Activated naive CD8-positive, alpha-beta T cell treated with anti-CD3 and anti-CD28 coated beads for 36 hours (primary cell): ENCODE measurements at regions not wholly inside any gene's neighbourhood (a gene's known extent, or its start where the extent isn't known, plus 50 kb on each side); places are given as distances from the start of the nearest gene placed in this dataset.

Experiments
- DNase-seq: peaks from one replicate; pipeline ENCODE4 v3.0.0; 2021
- H3K27ac Mint-ChIP-seq: one replicate; pipeline ENCODE4 v1.8.0; 2022; ENCODE audit warnings: mild to moderate bottlenecking, moderate library complexity, mixed read lengths
- H3K27me3 Mint-ChIP-seq: one replicate; pipeline ENCODE4 v1.8.0; 2022; ENCODE audit warnings: mild to moderate bottlenecking, mixed read lengths
- H3K36me3 Mint-ChIP-seq: one replicate; pipeline ENCODE4 v1.8.0; 2021; ENCODE audit warnings: mild to moderate bottlenecking, mixed read lengths
- H3K4me1 Mint-ChIP-seq: one replicate; pipeline ENCODE4 v1.8.0; 2021; ENCODE audit warnings: mixed read lengths
- H3K4me3 Mint-ChIP-seq: one replicate; pipeline ENCODE4 v1.8.0; 2022; ENCODE audit warnings: mild to moderate bottlenecking, moderate library complexity, mixed read lengths
- H3K9me3 Mint-ChIP-seq: one replicate; pipeline ENCODE4 v1.8.0; 2022; ENCODE audit warnings: mixed read lengths

- H3K36me3 Mint-ChIP-seq, result peaks cover 8% of the 10 kb centered on the region
- peaks cover 57% of the 10 kb centered on the region for H3K4me1 Mint-ChIP-seq
Measured at GRCh38 chr7:361680-362401, 71.9 kb downstream of the FOXL3 start.

GRCh38 chr7:362402-363096 lies 72.6 kb downstream of the FOXL3 start:
- Mint-ChIP-seq H3K27ac (peak overlapping the region; percentile 89), H3K9me3 (peaks cover 7% of the 10 kb centered on the region), H3K27me3 (no peaks in the 10 kb centered on the region), H3K4me3 (peak overlapping the region; percentile 74), H3K4me1 (peaks cover 61% of the 10 kb centered on the region), H3K36me3 (peaks cover 8% of the 10 kb centered on the region)
- DNase-seq, result peak; percentile 57

More at GRCh38 chr7:361680-362401, 71.9 kb downstream of the FOXL3 start:
- Mint-ChIP-seq H3K9me3 (peaks cover 7% of the 10 kb centered on the region), H3K27ac (peak overlapping the region; percentile 89), H3K4me3 (peak overlapping the region; percentile 74), H3K27me3 (no peaks in the 10 kb centered on the region)
- no peak for DNase-seq

GRCh38 chr7:363626-364025 lies 73.7 kb downstream of the FOXL3 start:
- peaks cover 5% of the 10 kb centered on the region for H3K9me3 Mint-ChIP-seq
- H3K4me1 Mint-ChIP-seq, result peaks cover 61% of the 10 kb centered on the region
- H3K27ac Mint-ChIP-seq, result peak overlapping the region; percentile 89
- H3K27me3 Mint-ChIP-seq, result no peaks in the 10 kb centered on the region
- H3K4me3 Mint-ChIP-seq, result no peak overlapping the region
- peaks cover 8% of the 10 kb centered on the region for H3K36me3 Mint-ChIP-seq
- no peak for DNase-seq

- H3K27me3 Mint-ChIP-seq, result no peaks in the 10 kb centered on the region
- H3K9me3 Mint-ChIP-seq, result peaks cover 2% of the 10 kb centered on the region
- H3K27ac Mint-ChIP-seq, result peak overlapping the region; percentile 50
- no peak for DNase-seq
- no peak overlapping the region for H3K4me3 Mint-ChIP-seq
- peaks cover 61% of the 10 kb centered on the region for H3K4me1 Mint-ChIP-seq
- peaks cover 7% of the 10 kb centered on the region for H3K36me3 Mint-ChIP-seq
Measured at GRCh38 chr7:364536-364935, 74.6 kb downstream of the FOXL3 start.

- DNase-seq, result no peak
- Mint-ChIP-seq H3K4me3 (peak overlapping the region; percentile 55), H3K27me3 (no peaks in the 10 kb centered on the region), H3K36me3 (peaks cover 7% of the 10 kb centered on the region), H3K9me3 (peaks cover 2% of the 10 kb centered on the region), H3K27ac (no peak overlapping the region), H3K4me1 (peaks cover 53% of the 10 kb centered on the region)
Measured at GRCh38 chr7:365593-365992, 75.6 kb downstream of the FOXL3 start.

GRCh38 chr7:366161-366803 lies 76.3 kb downstream of the FOXL3 start:
- DNase-seq, result no peak
- Mint-ChIP-seq H3K4me1 (peaks cover 49% of the 10 kb centered on the region), H3K4me3 (peak overlapping the region; percentile 55), H3K9me3 (peaks cover 2% of the 10 kb centered on the region), H3K27ac (peak overlapping the region; percentile 18), H3K36me3 (peaks cover 7% of the 10 kb centered on the region), H3K27me3 (no peaks in the 10 kb centered on the region)

- H3K36me3 Mint-ChIP-seq, result peaks cover 4% of the 10 kb centered on the region
- peaks cover 41% of the 10 kb centered on the region for H3K4me1 Mint-ChIP-seq
- no peak overlapping the region for H3K4me3 Mint-ChIP-seq
- no peak for DNase-seq
- no peak overlapping the region for H3K27ac Mint-ChIP-seq
- H3K9me3 Mint-ChIP-seq, result peaks cover 2% of the 10 kb centered on the region
- no peaks in the 10 kb centered on the region for H3K27me3 Mint-ChIP-seq
Measured at GRCh38 chr7:367351-367901, 77.5 kb downstream of the FOXL3 start.

GRCh38 chr7:368651-369475 lies 78.9 kb downstream of the FOXL3 start:
- H3K4me3 Mint-ChIP-seq, result no peak overlapping the region
- DNase-seq, result no peak
- no peaks in the 10 kb centered on the region for H3K36me3 Mint-ChIP-seq
- H3K9me3 Mint-ChIP-seq, result no peaks in the 10 kb centered on the region
- no peak overlapping the region for H3K27ac Mint-ChIP-seq
- H3K4me1 Mint-ChIP-seq, result peaks cover 28% of the 10 kb centered on the region
- H3K27me3 Mint-ChIP-seq, result no peaks in the 10 kb centered on the region

GRCh38 chr7:369476-370258 lies 79.7 kb downstream of the FOXL3 start:
- Mint-ChIP-seq H3K4me3 (no peak overlapping the region), H3K4me1 (peaks cover 21% of the 10 kb centered on the region), H3K9me3 (no peaks in the 10 kb centered on the region), H3K27ac (no peak overlapping the region), H3K36me3 (no peaks in the 10 kb centered on the region), H3K27me3 (no peaks in the 10 kb centered on the region)
- DNase-seq, result no peak

GRCh38 chr7:370259-370625 lies 80.3 kb downstream of the FOXL3 start:
- no peaks in the 10 kb centered on the region for H3K36me3 Mint-ChIP-seq
- no peak for DNase-seq
- H3K4me3 Mint-ChIP-seq, result no peak overlapping the region
- no peaks in the 10 kb centered on the region for H3K9me3 Mint-ChIP-seq
- H3K27me3 Mint-ChIP-seq, result no peaks in the 10 kb centered on the region
- H3K4me1 Mint-ChIP-seq, result peaks cover 20% of the 10 kb centered on the region
- H3K27ac Mint-ChIP-seq, result no peak overlapping the region

GRCh38 chr7:370775-371118 lies 80.8 kb downstream of the FOXL3 start:
- H3K4me1 Mint-ChIP-seq, result peaks cover 15% of the 10 kb centered on the region
- no peak overlapping the region for H3K27ac Mint-ChIP-seq
- H3K4me3 Mint-ChIP-seq, result no peak overlapping the region
- H3K27me3 Mint-ChIP-seq, result no peaks in the 10 kb centered on the region
- no peaks in the 10 kb centered on the region for H3K36me3 Mint-ChIP-seq
- H3K9me3 Mint-ChIP-seq, result no peaks in the 10 kb centered on the region
- no peak for DNase-seq

- no peak for DNase-seq
- Mint-ChIP-seq H3K36me3 (no peaks in the 10 kb centered on the region), H3K27me3 (no peaks in the 10 kb centered on the region), H3K9me3 (no peaks in the 10 kb centered on the region), H3K4me1 (peaks cover 10% of the 10 kb centered on the region), H3K4me3 (no peak overlapping the region), H3K27ac (peak overlapping the region; percentile 11)
Measured at GRCh38 chr7:371119-371778, 81.3 kb downstream of the FOXL3 start.

GRCh38 chr7:371779-372545 lies 82.0 kb downstream of the FOXL3 start:
- DNase-seq, result no peak
- Mint-ChIP-seq H3K4me1 (peaks cover 3% of the 10 kb centered on the region), H3K27me3 (no peaks in the 10 kb centered on the region), H3K9me3 (no peaks in the 10 kb centered on the region), H3K27ac (peak overlapping the region; percentile 11), H3K4me3 (no peak overlapping the region), H3K36me3 (no peaks in the 10 kb centered on the region)
